GM12864 (cell line): ENCODE measurements at regions not wholly inside any gene's neighbourhood (a gene's known extent, or its start where the extent isn't known, plus 50 kb on each side); places are given as distances from the start of the nearest gene placed in this dataset.
"Not testable (repeated sequence)": the region's sequence is repeated elsewhere in the genome, so short reads cannot be mapped to it uniquely, and the experiment has no call there.

Experiments used
- DNase-seq: peaks from one replicate; pipeline ENCODE4 v3.0.0-alpha.2; 2011; ENCODE audit warnings: low read depth
- H3K4me3 ChIP-seq: 2 replicates; pipeline ENCODE4 v1.5.1; 2011; ENCODE audit warnings: mild to moderate bottlenecking, low read depth, low read length, control low read depth
- CTCF ChIP-seq: IDR thresholded peaks from 2 replicates; pipeline ENCODE4 v1.5.1; 2011; ENCODE audit warnings: low read depth, mild to moderate bottlenecking, moderate library complexity, low read length, control low read depth, inconsistent platforms; ENCODE audit errors: missing control alignments

GRCh38 chr6:27608916-27609883 lies 136.3 kb upstream of the ZNF184 start:
- DNase-seq = no peak
- H3K4me3 ChIP-seq = no peak overlapping the region
- TF ChIP-seq CTCF = peak; percentile 90

GRCh38 chr6:27605401-27606342 lies 132.8 kb upstream of the ZNF184 start:
- no peak for DNase-seq
- peak overlapping the region; percentile 55 for H3K4me3 ChIP-seq
- no peak for TF ChIP-seq CTCF

- peak overlapping the region; percentile 55 for H3K4me3 ChIP-seq
- no peak for TF ChIP-seq CTCF
- no peak for DNase-seq
Observed at GRCh38 chr6:27604986-27605385, 132.1 kb upstream of the ZNF184 start.

GRCh38 chr6:27601668-27602254 lies 128.9 kb upstream of the ZNF184 start:
- no peak for DNase-seq
- no peak overlapping the region for H3K4me3 ChIP-seq
- no peak for TF ChIP-seq CTCF

GRCh38 chr6:27599859-27600532 lies 127.1 kb upstream of the ZNF184 start:
- TF ChIP-seq CTCF = no peak
- no peak for DNase-seq

GRCh38 chr6:27597031-27597567 lies 124.2 kb upstream of the ZNF184 start:
- not testable (repeated sequence) for H3K4me3 ChIP-seq

More at GRCh38 chr6:27599859-27600532, 127.1 kb upstream of the ZNF184 start:
- no peak overlapping the region for H3K4me3 ChIP-seq

More at GRCh38 chr6:27597031-27597567, 124.2 kb upstream of the ZNF184 start:
- not testable (repeated sequence) for DNase-seq
